ENCODE measurements at regions not wholly inside any gene's neighbourhood (a gene's known extent, or its start where the extent isn't known, plus 50 kb on each side); places are given as distances from the start of the nearest gene placed in this dataset.

DNA sequence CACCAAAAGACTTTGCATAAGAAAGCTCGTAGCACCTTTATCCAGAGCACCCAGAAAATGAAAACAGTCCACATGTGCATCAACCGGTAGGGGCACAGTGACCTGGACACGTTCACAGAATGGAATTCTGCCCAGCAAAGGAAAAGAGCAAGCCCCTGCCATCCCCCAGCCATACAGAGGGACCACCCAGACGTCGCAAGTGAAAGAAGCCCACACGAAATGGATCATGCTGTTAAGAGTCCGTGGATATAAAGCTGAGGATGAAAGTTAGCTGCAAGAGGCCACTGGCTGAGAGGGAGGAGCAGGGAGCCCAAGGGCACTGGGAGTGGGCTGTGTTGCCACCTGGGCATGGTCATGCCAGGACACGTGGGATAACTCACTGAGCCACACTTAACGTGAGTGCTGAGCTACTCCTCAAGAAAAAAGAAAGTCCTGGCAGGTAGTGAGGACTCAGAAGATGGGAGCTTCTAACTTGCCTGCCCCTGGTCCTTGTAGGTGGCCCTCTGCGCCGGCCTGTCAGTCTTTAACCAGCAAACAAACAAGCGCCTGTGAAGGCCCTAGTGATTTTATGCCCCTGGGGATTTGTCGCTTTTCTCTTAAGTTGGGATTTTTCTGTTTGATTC is 190.7 kb downstream of the C16orf95 start:
- no peak for DNase-seq
- WGBS, 3 donors = 39 to 62% (median 58%) methylated on average over 13 of the region's 13 CpGs
- H3K4me1 ChIP-seq (ENCODE audit: control insufficient read depth in 3 of 3, insufficient read depth in 2 of 3, low read depth in 1 of 3, low read length in 2 of 3) = peaks cover 0 to 16% (median 0%) of the 10 kb centered on the region in 3 donors
- H3K36me3 ChIP-seq (ENCODE audit: control insufficient read depth in 3 of 3, insufficient read depth in 2 of 3, low read depth in 1 of 3, low read length in 3 of 3) = no peaks in the 10 kb centered on the region
- H3K27ac ChIP-seq (ENCODE audit: low read depth in 1 of 3, low read length in 2 of 3) = no peak overlapping the region
- H3K27me3 ChIP-seq (ENCODE audit: control insufficient read depth in 3 of 3, insufficient read depth in 3 of 3, low read length in 3 of 3) = no peaks in the 10 kb centered on the region
- H3K4me3 ChIP-seq (ENCODE audit: low read depth in 1 of 3, low read length in 3 of 3) = no peak overlapping the region
- FAIRE-seq = no peak
- H3K9me3 ChIP-seq (ENCODE audit: control insufficient read depth in 2 of 2, insufficient read depth in 1 of 2, low read depth in 1 of 2, low read length in 1 of 2) = peaks cover 0 to 19% of the 10 kb centered on the region in 2 donors

DNA sequence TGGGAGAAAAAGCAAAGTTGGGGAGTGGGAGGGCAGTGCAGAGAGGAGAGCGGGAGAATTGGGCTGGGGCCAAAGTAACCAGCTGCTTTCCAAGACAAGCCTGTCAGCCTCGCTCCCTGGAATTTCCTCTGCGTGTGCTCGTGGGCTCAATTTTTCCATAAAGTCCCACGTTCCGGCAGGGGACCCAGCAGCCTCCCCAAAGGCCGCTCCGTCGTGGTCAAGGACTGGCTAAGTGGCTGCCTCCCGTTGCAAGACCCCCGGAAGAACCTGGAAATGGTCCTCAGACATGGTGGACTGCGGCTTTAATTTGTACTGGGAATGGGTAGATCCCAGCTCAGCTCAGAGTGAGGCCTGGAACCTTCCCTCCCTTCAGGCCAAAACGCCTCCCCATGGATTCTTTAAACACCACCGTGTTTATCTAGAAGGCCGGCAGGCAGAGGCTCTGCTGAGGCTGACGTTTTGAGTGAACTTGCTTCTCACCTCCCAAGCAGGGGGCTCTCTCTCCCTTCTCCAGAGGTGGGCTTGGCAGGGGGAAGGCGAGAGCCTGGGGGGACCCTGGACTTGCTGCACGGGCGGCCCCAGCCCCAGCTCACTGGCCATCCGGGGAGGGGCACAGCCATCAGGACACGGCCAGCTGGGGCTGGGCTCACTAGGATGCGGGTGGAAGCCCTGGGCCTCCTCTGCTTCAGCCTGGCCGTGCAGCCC is 190.0 kb downstream of the C16orf95 start:
- no peaks in the 10 kb centered on the region for H3K27me3 ChIP-seq (ENCODE audit: control insufficient read depth in 3 of 3, insufficient read depth in 3 of 3, low read length in 3 of 3)
- peaks cover 0 to 16% (median 0%) of the 10 kb centered on the region in 3 donors for H3K4me1 ChIP-seq (ENCODE audit: control insufficient read depth in 3 of 3, insufficient read depth in 2 of 3, low read depth in 1 of 3, low read length in 2 of 3)
- H3K27ac ChIP-seq (ENCODE audit: low read depth in 1 of 3, low read length in 2 of 3) = peak overlapping the region in 2 of 3 donors; percentile 18 to 66
- DNase-seq (peak in 1 of 2 donors; percentile 22), FAIRE-seq (no peak)
- H3K9me3 ChIP-seq (ENCODE audit: control insufficient read depth in 2 of 2, insufficient read depth in 1 of 2, low read depth in 1 of 2, low read length in 1 of 2) = peaks cover 0 to 25% of the 10 kb centered on the region in 2 donors
- 46 to 53% (median 49%) methylated on average over 20 to 23 of the region's 23 CpGs for WGBS, 3 donors
- H3K36me3 ChIP-seq (ENCODE audit: control insufficient read depth in 3 of 3, insufficient read depth in 2 of 3, low read depth in 1 of 3, low read length in 3 of 3) = no peaks in the 10 kb centered on the region
- no peak overlapping the region for H3K4me3 ChIP-seq (ENCODE audit: low read depth in 1 of 3, low read length in 3 of 3)

DNA sequence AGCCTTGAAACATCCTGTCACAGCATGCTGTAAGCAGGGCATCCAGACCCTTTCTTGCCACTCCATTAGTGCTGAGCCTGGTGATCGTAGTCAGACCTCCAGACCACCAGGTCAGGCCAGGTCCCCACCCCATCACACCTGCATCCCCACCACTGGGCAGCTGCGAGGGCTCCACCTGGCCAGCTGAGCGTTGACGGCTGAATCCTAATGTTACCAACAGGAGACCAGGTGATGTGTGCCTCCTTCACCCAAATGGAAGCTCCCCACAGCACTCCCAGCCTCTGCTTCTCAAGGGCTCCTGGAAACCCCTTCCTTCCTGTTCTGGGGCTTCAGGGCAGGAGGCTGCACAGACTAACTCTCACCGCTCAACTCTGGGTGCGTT is 189.4 kb downstream of the C16orf95 start:
- no peak for DNase-seq
- Histone ChIP-seq H3K27me3 (ENCODE audit: control insufficient read depth in 3 of 3, insufficient read depth in 3 of 3, low read length in 3 of 3) (no peaks in the 10 kb centered on the region), H3K27ac (ENCODE audit: low read depth in 1 of 3, low read length in 2 of 3) (peak overlapping the region in 2 of 3 donors; percentile 18 to 66), H3K4me3 (ENCODE audit: low read depth in 1 of 3, low read length in 3 of 3) (no peak overlapping the region), H3K36me3 (ENCODE audit: control insufficient read depth in 3 of 3, insufficient read depth in 2 of 3, low read depth in 1 of 3, low read length in 3 of 3) (no peaks in the 10 kb centered on the region), H3K9me3 (ENCODE audit: control insufficient read depth in 2 of 2, insufficient read depth in 1 of 2, low read depth in 1 of 2, low read length in 1 of 2) (peaks cover 0 to 30% of the 10 kb centered on the region in 2 donors), H3K4me1 (ENCODE audit: control insufficient read depth in 3 of 3, insufficient read depth in 2 of 3, low read depth in 1 of 3, low read length in 2 of 3) (peaks cover 0 to 16% (median 0%) of the 10 kb centered on the region in 3 donors)
- WGBS, 3 donors = 81 to 83% (median 82%) methylated on average over 6 of the region's 6 CpGs
- FAIRE-seq = no peak

DNA sequence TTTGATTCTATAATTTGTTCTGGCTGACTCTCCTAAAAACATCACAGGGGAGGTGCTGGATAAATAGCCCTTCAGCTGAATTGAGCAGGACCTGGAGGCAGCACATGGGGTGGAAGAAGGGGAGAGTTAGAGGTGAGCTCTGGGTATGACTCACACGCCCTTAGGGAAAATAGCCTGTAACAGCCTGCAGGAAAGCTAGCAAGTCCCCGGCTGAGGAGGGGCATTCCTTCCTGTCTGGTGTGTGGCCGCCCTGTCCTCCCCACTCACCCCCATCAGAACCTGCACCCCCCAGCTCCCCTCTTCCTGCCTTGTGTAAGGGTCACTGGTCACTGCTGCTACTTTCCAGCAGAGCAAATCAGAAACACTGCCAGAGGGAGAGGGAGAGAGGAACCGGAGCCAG is 187.4 kb downstream of the C16orf95 start:
- 84 to 92% (median 89%) methylated on average over 4 of the region's 4 CpGs for whole genome bisulfite sequencing, 3 donors
- Histone ChIP-seq H3K27me3 (ENCODE audit: control insufficient read depth in 3 of 3, insufficient read depth in 3 of 3, low read length in 3 of 3) (no peaks in the 10 kb centered on the region), H3K36me3 (ENCODE audit: control insufficient read depth in 3 of 3, insufficient read depth in 2 of 3, low read depth in 1 of 3, low read length in 3 of 3) (no peaks in the 10 kb centered on the region), H3K4me3 (ENCODE audit: low read depth in 1 of 3, low read length in 3 of 3) (no peak overlapping the region), H3K27ac (ENCODE audit: low read depth in 1 of 3, low read length in 2 of 3) (no peak overlapping the region), H3K9me3 (ENCODE audit: control insufficient read depth in 2 of 2, insufficient read depth in 1 of 2, low read depth in 1 of 2, low read length in 1 of 2) (peaks cover 0 to 19% of the 10 kb centered on the region in 2 donors), H3K4me1 (ENCODE audit: control insufficient read depth in 3 of 3, insufficient read depth in 2 of 3, low read depth in 1 of 3, low read length in 2 of 3) (peaks cover 0 to 16% (median 0%) of the 10 kb centered on the region in 3 donors)
- no peak for DNase-seq
- no peak for FAIRE-seq

DNA sequence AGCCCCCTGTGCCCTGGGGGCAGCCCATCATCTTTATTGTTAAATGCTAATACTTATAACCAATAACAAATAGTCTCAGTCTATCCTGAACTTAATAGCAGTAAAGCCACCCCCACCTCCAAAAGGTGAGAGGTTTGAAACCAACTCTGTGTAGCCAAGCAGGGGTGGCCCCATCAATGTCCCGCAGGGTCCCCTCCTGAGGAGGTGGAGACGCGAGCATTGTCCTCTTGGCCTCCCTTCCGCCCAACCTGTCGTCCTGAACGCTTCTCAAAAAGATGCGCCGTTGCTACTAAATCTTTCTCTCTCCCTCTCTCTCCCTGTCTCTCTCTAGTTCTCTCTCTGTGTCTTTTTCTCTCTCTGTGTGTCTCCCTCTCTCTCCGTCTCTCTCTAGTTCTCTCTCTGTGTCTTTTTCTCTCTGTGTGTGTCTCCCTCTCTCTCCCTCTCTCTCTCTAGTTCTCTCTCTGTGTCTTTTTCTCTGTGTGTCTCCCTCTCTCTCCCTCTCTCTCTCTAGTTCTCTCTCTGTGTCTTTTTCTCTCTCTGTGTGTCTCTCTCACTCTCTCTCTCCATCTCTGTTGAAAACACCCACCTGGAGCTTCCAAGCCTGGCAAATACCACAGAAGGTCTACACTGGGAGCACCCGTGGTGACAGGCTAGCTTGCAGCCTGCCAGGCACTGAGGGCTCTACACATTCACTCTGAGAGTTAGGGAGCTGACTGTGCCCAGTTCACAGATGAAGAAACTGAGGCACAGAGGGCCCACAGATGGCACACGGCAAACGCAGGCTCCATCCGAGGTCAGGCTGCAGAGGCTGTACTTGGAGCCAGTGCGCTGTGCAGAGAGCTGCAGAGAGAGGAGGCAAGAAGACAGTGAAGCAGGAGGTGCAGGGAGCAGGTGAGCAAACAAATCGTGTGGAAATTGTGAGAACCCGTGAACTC is 185.9 kb downstream of the C16orf95 start:
- Histone ChIP-seq H3K4me1 (ENCODE audit: control insufficient read depth in 3 of 3, insufficient read depth in 2 of 3, low read depth in 1 of 3, low read length in 2 of 3) (peaks cover 0 to 16% (median 0%) of the 10 kb centered on the region in 3 donors), H3K27me3 (ENCODE audit: control insufficient read depth in 3 of 3, insufficient read depth in 3 of 3, low read length in 3 of 3) (no peaks in the 10 kb centered on the region), H3K27ac (ENCODE audit: low read depth in 1 of 3, low read length in 2 of 3) (no peak overlapping the region), H3K9me3 (ENCODE audit: control insufficient read depth in 2 of 2, insufficient read depth in 1 of 2, low read depth in 1 of 2, low read length in 1 of 2) (peaks cover 0 to 19% of the 10 kb centered on the region in 2 donors), H3K4me3 (ENCODE audit: low read depth in 1 of 3, low read length in 3 of 3) (no peak overlapping the region), H3K36me3 (ENCODE audit: control insufficient read depth in 3 of 3, insufficient read depth in 2 of 3, low read depth in 1 of 3, low read length in 3 of 3) (no peaks in the 10 kb centered on the region)
- FAIRE-seq (no peak), DNase-seq (no peak)
- 69 to 82% (median 80%) methylated on average over 16 of the region's 16 CpGs for WGBS, 3 donors

DNA sequence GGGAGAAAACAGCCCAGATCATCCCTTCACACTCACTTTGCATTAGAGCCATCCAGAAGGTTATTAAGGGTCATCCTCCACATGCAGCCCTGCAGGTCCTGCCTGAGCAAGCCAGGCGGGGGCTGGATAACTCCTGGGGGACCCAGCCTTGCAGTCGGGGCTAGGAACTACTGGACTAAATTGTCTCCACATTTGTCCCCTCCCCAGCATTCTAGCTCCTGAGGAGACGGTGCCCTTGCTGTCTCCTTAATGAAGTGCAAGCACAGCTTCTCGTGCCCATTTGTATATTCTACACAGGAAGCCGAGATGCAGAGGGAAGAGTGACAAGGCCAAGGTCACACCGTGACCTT is 185.2 kb downstream of the C16orf95 start:
- WGBS, 3 donors = 51 to 78% (median 53%) methylated on average over 6 of the region's 6 CpGs
- Histone ChIP-seq H3K4me1 (ENCODE audit: control insufficient read depth in 3 of 3, insufficient read depth in 2 of 3, low read depth in 1 of 3, low read length in 2 of 3) (peaks cover 0 to 11% (median 0%) of the 10 kb centered on the region in 3 donors), H3K9me3 (ENCODE audit: control insufficient read depth in 2 of 2, insufficient read depth in 1 of 2, low read depth in 1 of 2, low read length in 1 of 2) (peaks cover 0 to 20% of the 10 kb centered on the region in 2 donors), H3K36me3 (ENCODE audit: control insufficient read depth in 3 of 3, insufficient read depth in 2 of 3, low read depth in 1 of 3, low read length in 3 of 3) (no peaks in the 10 kb centered on the region), H3K4me3 (ENCODE audit: low read depth in 1 of 3, low read length in 3 of 3) (no peak overlapping the region), H3K27me3 (ENCODE audit: control insufficient read depth in 3 of 3, insufficient read depth in 3 of 3, low read length in 3 of 3) (no peaks in the 10 kb centered on the region), H3K27ac (ENCODE audit: low read depth in 1 of 3, low read length in 2 of 3) (no peak overlapping the region)
- FAIRE-seq = no peak
- DNase-seq = no peak

DNA sequence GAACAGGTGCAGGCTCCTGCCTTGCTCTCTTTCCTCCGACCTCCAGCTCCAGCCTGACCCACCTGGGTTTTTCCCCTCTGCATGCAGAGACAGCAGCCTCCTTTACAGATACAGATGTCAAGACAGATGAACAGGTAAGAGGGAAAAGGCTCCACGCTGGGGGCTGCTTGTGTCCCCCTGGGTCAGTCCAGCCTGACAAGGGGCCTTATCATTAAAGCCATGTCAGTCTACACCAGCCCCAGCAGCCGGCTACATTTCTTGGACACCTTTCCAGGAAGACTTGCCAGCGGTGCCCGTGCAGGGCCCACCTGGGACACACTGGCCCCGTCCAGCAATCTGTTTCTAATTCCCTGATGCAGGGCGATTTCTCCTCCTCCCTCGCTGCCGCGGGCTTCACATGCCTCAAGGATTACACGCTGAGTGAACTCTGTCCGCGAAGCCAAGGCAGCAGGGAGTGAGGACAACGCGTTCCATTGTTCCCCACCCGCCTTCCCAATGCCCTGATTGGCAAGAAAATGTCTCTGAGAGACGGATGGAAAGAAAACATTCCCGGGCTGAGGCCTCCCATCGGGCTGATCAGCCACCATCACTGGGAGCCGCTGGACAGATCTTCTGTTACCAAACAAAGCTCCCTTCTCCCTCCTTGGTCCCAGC is 184.7 kb downstream of the C16orf95 start:
- WGBS, 3 donors = 32 to 70% (median 46%) methylated on average over 20 of the region's 20 CpGs
- no peaks in the 10 kb centered on the region for H3K27me3 ChIP-seq (ENCODE audit: control insufficient read depth in 3 of 3, insufficient read depth in 3 of 3, low read length in 3 of 3)
- no peak overlapping the region for H3K4me3 ChIP-seq (ENCODE audit: low read depth in 1 of 3, low read length in 3 of 3)
- no peak for DNase-seq
- no peak for FAIRE-seq
- peaks cover 0 to 7% (median 0%) of the 10 kb centered on the region in 3 donors for H3K4me1 ChIP-seq (ENCODE audit: control insufficient read depth in 3 of 3, insufficient read depth in 2 of 3, low read depth in 1 of 3, low read length in 2 of 3)
- no peaks in the 10 kb centered on the region for H3K36me3 ChIP-seq (ENCODE audit: control insufficient read depth in 3 of 3, insufficient read depth in 2 of 3, low read depth in 1 of 3, low read length in 3 of 3)
- peaks cover 0 to 25% of the 10 kb centered on the region in 2 donors for H3K9me3 ChIP-seq (ENCODE audit: control insufficient read depth in 2 of 2, insufficient read depth in 1 of 2, low read depth in 1 of 2, low read length in 1 of 2)
- no peak overlapping the region for H3K27ac ChIP-seq (ENCODE audit: low read depth in 1 of 3, low read length in 2 of 3)

All from small intestine (tissue), 7 donors.